Duodenal mucosa (tissue), 2 donors: ENCODE measurements at regions not wholly inside any gene's neighbourhood (a gene's known extent, or its start where the extent isn't known, plus 50 kb on each side); places are given as distances from the start of the nearest gene placed in this dataset.
"Not testable (repeated sequence)": the region's sequence is repeated elsewhere in the genome, so short reads cannot be mapped to it uniquely, and the experiment has no call there.

Source experiments
- H3K27ac ChIP-seq: one replicate; pipeline ENCODE4 v1.7.0; 2013; ENCODE audit warnings: low read depth, low read length
- H3K27me3 ChIP-seq, 2 donors: one replicate each; pipeline ENCODE4 v1.7.0; 2013; ENCODE audit warnings: low read length in 2 of 2, control low read depth in 1 of 2; ENCODE audit not compliant: insufficient read depth in 2 of 2, control insufficient read depth in 1 of 2
- H3K36me3 ChIP-seq, 2 donors: one replicate each; pipeline ENCODE4 v1.7.0; 2013; ENCODE audit warnings: low read length in 2 of 2, control low read depth in 1 of 2; ENCODE audit not compliant: insufficient read depth in 2 of 2, control insufficient read depth in 1 of 2
- H3K4me1 ChIP-seq, 2 donors: one replicate each; pipeline ENCODE4 v1.7.0; 2013; ENCODE audit warnings: low read length in 2 of 2, control low read depth in 1 of 2; ENCODE audit not compliant: insufficient read depth in 2 of 2, control insufficient read depth in 1 of 2
- H3K4me3 ChIP-seq, 2 donors: one replicate each; pipeline ENCODE4 v1.7.0; 2013; ENCODE audit warnings: low read length in 2 of 2, low read depth in 1 of 2
- H3K9ac ChIP-seq, 2 donors: one replicate each; pipeline ENCODE4 v1.7.0; 2013; ENCODE audit warnings: low read length in 2 of 2, low read depth in 1 of 2
- H3K9me3 ChIP-seq, 2 donors: one replicate each; pipeline ENCODE4 v1.7.0; 2013; ENCODE audit warnings: low read length in 2 of 2, control low read depth in 1 of 2; ENCODE audit not compliant: control insufficient read depth in 1 of 2

GRCh38 chr16:72455743-72456659 lies 284.0 kb upstream of the PMFBP1 start:
- Histone ChIP-seq H3K9ac (no peak overlapping the region), H3K36me3 (no peaks in the 10 kb centered on the region), H3K4me1 (no peaks in the 10 kb centered on the region), H3K9me3 (peaks cover 4 to 8% of the 10 kb centered on the region in 2 donors), H3K4me3 (no peak overlapping the region), H3K27me3 (no peaks in the 10 kb centered on the region), H3K27ac (no peak overlapping the region)

- H3K4me3 ChIP-seq, H3K27me3 ChIP-seq: not testable (repeated sequence)
Measured at GRCh38 chr16:72453856-72454255, 281.9 kb upstream of the PMFBP1 start.

GRCh38 chr16:72444696-72445095 lies 272.7 kb upstream of the PMFBP1 start:
- peaks cover 0 to 3% of the 10 kb centered on the region in 2 donors for H3K9me3 ChIP-seq
- no peak overlapping the region for H3K27ac ChIP-seq
- H3K9ac ChIP-seq: no peak overlapping the region
- H3K4me3 ChIP-seq: no peak overlapping the region
- H3K36me3 ChIP-seq: no peaks in the 10 kb centered on the region
- H3K4me1 ChIP-seq: no peaks in the 10 kb centered on the region
- H3K27me3 ChIP-seq: no peaks in the 10 kb centered on the region

More at GRCh38 chr16:72453856-72454255, 281.9 kb upstream of the PMFBP1 start:
- not testable (repeated sequence) for H3K9ac ChIP-seq, H3K27ac ChIP-seq, H3K9me3 ChIP-seq, H3K4me1 ChIP-seq, H3K36me3 ChIP-seq

- Histone ChIP-seq H3K4me3 (no peak overlapping the region), H3K27me3 (no peaks in the 10 kb centered on the region), H3K36me3 (no peaks in the 10 kb centered on the region), H3K27ac (no peak overlapping the region), H3K4me1 (no peaks in the 10 kb centered on the region), H3K9me3 (peaks cover 0 to 3% of the 10 kb centered on the region in 2 donors), H3K9ac (no peak overlapping the region)
Measured at GRCh38 chr16:72443809-72444208, 271.9 kb upstream of the PMFBP1 start.

- Histone ChIP-seq H3K9me3 (peaks cover 0 to 3% of the 10 kb centered on the region in 2 donors), H3K27me3 (no peaks in the 10 kb centered on the region), H3K27ac (no peak overlapping the region), H3K36me3 (no peaks in the 10 kb centered on the region), H3K4me3 (no peak overlapping the region), H3K9ac (no peak overlapping the region), H3K4me1 (no peaks in the 10 kb centered on the region)
Measured at GRCh38 chr16:72442385-72443158, 270.6 kb upstream of the PMFBP1 start.

- no peak overlapping the region for H3K9ac ChIP-seq
- H3K36me3 ChIP-seq: no peaks in the 10 kb centered on the region
- H3K4me1 ChIP-seq: no peaks in the 10 kb centered on the region
- peaks cover 9 to 26% of the 10 kb centered on the region in 2 donors for H3K9me3 ChIP-seq
- no peaks in the 10 kb centered on the region for H3K27me3 ChIP-seq
- no peak overlapping the region for H3K4me3 ChIP-seq
- H3K27ac ChIP-seq: no peak overlapping the region
Measured at GRCh38 chr16:72437891-72438290, 265.9 kb upstream of the PMFBP1 start.

- H3K27me3 ChIP-seq: no peaks in the 10 kb centered on the region
- no peak overlapping the region for H3K4me3 ChIP-seq
- no peaks in the 10 kb centered on the region for H3K4me1 ChIP-seq
- H3K9me3 ChIP-seq: peaks cover 9 to 23% of the 10 kb centered on the region in 2 donors
- H3K27ac ChIP-seq: no peak overlapping the region
- no peak overlapping the region for H3K9ac ChIP-seq
- H3K36me3 ChIP-seq: no peaks in the 10 kb centered on the region
Measured at GRCh38 chr16:72434159-72434558, 262.2 kb upstream of the PMFBP1 start.

GRCh38 chr16:72430121-72430520 lies 258.2 kb upstream of the PMFBP1 start:
- no peaks in the 10 kb centered on the region for H3K4me1 ChIP-seq
- H3K36me3 ChIP-seq: no peaks in the 10 kb centered on the region
- H3K27me3 ChIP-seq: no peaks in the 10 kb centered on the region
- no peak overlapping the region for H3K9ac ChIP-seq
- H3K9me3 ChIP-seq: peaks cover 9 to 18% of the 10 kb centered on the region in 2 donors
- H3K4me3 ChIP-seq: no peak overlapping the region
- H3K27ac ChIP-seq: no peak overlapping the region

GRCh38 chr16:72429671-72430081 lies 257.7 kb upstream of the PMFBP1 start:
- no peak overlapping the region for H3K9ac ChIP-seq

More at GRCh38 chr16:72429671-72430081, 257.7 kb upstream of the PMFBP1 start:
- Histone ChIP-seq H3K27ac (no peak overlapping the region), H3K4me1 (no peaks in the 10 kb centered on the region), H3K4me3 (no peak overlapping the region), H3K27me3 (no peaks in the 10 kb centered on the region), H3K9me3 (peaks cover 9 to 14% of the 10 kb centered on the region in 2 donors), H3K36me3 (no peaks in the 10 kb centered on the region)
